Mucosa of descending colon (tissue), 3 donors: ENCODE measurements at regions not wholly inside any gene's neighbourhood (a gene's known extent, or its start where the extent isn't known, plus 50 kb on each side); places are given as distances from the start of the nearest gene placed in this dataset.

Source experiments
- ATAC-seq: fragments of 200-7000 bp; cut with Tn5 transposase; one replicate; pipeline ENCODE4 v1.9.1; 2020; ENCODE audit warnings: mild to moderate bottlenecking, moderate library complexity
- DNase-seq, 3 donors: peaks; one replicate each; pipeline ENCODE4 v3.0.0-alpha.2; 2020
- H3K36me3 ChIP-seq: fragments of 200-600 bp; one replicate; pipeline ENCODE4 v1.8.0; 2021; ENCODE audit warnings: low read depth, mild to moderate bottlenecking
- H3K4me1 ChIP-seq: fragments of 200-600 bp; one replicate; pipeline ENCODE4 v1.8.0; 2021; ENCODE audit warnings: low read depth, mild to moderate bottlenecking
- H3K4me3 ChIP-seq: fragments of 200-600 bp; one replicate; pipeline ENCODE4 v1.8.0; 2021; ENCODE audit warnings: mild to moderate bottlenecking
- H3K9me3 ChIP-seq: fragments of 200-600 bp; one replicate; pipeline ENCODE4 v1.8.0; 2021; ENCODE audit warnings: mild to moderate bottlenecking
- intact Hi-C, 2 donors: fragments of 100-400 bp; cut with DNase I in 1 of 2; cut with micrococcal nuclease in 1 of 2; formaldehyde crosslinking; loops; one replicate each; pipeline versions ENCODE4 v1.11.0 to v1.11.1; 2022; cut with DNase I, micrococcal nuclease
- TF ChIP-seq, protein P1 (sequence below): fragments of 200-600 bp; IDR thresholded peaks from one replicate; pipeline ENCODE4 v1.8.0; 2022; ENCODE audit warnings: antibody characterized with exemption, mild to moderate bottlenecking
- donor health status: DM: no; HTN: no; CAD: no; lungs with moderate emphysema.
- donor health status: DM: no; HTN: no; CAD: no.
- donor health status: DM: no; HTN: yes; CAD: no.

DNA sequence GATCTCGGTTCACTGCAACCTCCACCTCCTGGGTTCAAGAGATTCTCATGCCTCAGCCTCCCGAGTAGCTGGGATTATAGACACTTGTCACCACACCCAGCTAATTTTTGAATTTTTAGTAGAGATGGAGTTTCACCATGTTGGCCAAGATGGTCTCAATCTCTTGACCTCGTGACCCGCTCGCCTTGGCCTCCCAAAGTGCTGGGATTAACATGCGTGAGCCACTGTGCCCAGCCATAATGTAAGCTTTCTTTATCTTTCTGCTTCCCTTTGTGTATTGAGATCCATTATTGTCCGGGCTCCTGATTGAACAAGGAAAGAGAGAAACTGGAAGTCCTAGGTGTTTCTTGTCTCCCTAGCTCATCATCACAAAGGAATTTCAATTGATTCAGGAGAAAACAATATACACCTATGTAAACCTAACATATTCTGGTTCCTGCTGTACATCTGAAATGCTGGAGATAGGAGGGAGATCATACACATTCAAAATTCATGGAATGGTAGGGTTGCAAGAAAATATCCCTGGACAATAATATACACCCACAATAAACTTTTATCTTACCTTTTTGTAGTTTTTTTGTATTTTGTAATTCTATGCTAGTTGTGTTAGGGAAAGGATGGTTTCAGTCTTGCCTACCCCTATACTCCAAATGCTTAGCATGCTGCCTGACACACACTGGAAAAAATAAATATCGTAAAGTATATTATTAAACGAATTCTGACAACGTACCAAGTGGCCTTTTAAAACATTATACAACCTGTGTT, 194.4 kb upstream of the HS3ST1 start:
- TF ChIP-seq, protein P1, sequence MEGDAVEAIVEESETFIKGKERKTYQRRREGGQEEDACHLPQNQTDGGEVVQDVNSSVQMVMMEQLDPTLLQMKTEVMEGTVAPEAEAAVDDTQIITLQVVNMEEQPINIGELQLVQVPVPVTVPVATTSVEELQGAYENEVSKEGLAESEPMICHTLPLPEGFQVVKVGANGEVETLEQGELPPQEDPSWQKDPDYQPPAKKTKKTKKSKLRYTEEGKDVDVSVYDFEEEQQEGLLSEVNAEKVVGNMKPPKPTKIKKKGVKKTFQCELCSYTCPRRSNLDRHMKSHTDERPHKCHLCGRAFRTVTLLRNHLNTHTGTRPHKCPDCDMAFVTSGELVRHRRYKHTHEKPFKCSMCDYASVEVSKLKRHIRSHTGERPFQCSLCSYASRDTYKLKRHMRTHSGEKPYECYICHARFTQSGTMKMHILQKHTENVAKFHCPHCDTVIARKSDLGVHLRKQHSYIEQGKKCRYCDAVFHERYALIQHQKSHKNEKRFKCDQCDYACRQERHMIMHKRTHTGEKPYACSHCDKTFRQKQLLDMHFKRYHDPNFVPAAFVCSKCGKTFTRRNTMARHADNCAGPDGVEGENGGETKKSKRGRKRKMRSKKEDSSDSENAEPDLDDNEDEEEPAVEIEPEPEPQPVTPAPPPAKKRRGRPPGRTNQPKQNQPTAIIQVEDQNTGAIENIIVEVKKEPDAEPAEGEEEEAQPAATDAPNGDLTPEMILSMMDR, result no peak
- ATAC-seq (no peak), DNase-seq (no peak)
- Histone ChIP-seq H3K9me3 (no peaks in the 10 kb centered on the region), H3K36me3 (no peaks in the 10 kb centered on the region), H3K4me3 (no peak overlapping the region), H3K4me1 (peaks cover 25% of the 10 kb centered on the region)
- intact Hi-C loops, result no loop called here

DNA sequence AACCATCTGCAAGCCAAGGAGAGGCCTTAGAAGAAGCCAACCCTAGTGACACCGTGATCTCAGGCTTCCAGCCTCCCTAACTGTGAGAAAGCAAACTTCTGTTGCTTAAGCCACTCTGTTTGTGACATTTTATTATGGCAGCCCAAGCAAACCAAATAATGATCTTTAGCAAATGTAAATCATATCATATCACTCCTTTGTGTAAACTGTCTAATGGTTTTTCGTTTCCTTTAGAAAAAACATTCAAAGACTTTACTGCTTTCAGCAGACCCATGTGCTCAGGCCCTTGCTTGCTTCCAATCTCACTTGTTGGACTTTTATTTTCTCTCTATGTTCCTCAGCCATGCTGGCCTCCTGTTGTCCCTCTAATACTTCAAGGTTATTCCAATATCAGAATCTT, 192.2 kb upstream of the HS3ST1 start:
- TF ChIP-seq, protein P1, result no peak
- DNase-seq, result no peak
- intact Hi-C loops, result no loop called here

DNA sequence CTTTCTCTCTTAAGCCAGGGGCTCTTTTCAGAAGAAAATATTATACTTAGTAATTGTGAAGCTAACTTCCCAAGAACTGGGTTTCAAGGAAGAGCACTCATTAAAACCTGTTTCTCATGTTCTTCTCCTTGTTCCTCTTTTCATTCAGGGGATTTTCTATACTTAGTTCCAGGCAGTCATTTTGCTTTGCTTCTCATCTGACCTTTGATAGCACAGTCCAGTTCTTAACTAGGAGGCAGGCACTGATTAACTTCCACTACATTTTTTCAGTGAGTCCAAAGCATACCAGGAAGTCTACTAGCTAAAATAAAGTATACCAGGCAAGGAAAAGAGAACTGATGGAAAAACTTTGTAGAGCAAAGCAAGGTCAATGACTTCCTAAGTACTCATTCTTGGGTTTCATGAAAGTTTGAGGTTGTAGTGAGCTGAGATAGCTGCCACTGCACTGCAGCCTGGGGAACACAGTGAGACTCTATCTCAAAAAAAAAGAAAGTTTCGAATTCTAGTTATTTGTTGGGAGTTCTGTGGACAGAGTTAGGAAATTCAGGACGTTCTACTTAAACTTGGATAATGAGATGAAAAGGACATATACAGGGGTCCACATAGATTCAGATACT, 190.1 kb upstream of the HS3ST1 start:
- peaks cover 18% of the 10 kb centered on the region for H3K4me1 ChIP-seq
- ATAC-seq (peak; percentile 87), DNase-seq (peak in 1 of 3 donors; percentile 22)
- H3K9me3 ChIP-seq, result no peaks in the 10 kb centered on the region
- no peaks in the 10 kb centered on the region for H3K36me3 ChIP-seq
- intact Hi-C loops, result no loop called here
- TF ChIP-seq, protein P1, result no peak
- H3K4me3 ChIP-seq, result no peak overlapping the region

More for the DNA sequence above, 192.2 kb upstream of the HS3ST1 start:
- no peak for ATAC-seq
- no peak overlapping the region for H3K4me3 ChIP-seq
- H3K4me1 ChIP-seq, result peaks cover 20% of the 10 kb centered on the region
- no peaks in the 10 kb centered on the region for H3K36me3 ChIP-seq
- H3K9me3 ChIP-seq, result no peaks in the 10 kb centered on the region

DNA sequence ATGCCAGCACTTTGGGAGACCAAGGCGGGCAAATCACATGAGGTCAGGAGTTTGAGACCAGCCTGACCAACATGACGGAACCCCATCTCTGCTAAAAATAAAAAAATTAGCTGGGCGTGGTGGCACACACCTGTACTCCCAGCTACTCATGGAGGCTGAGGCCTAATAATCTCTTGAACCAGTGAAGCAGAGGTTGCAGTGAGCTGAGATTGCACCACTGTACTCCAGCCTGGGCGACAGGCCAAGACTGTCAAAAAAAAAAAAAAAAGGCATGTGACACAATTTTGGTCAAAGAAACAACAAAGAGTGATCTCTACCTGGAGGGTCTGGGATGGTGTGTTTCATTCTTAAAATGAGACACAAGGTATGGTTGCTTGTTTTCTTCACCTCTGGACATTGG, 188.2 kb upstream of the HS3ST1 start:
- TF ChIP-seq, protein P1, result no peak
- DNase-seq (no peak), ATAC-seq (no peak)
- H3K4me1 ChIP-seq, result peaks cover 9% of the 10 kb centered on the region
- no peaks in the 10 kb centered on the region for H3K36me3 ChIP-seq
- no peaks in the 10 kb centered on the region for H3K9me3 ChIP-seq
- no peak overlapping the region for H3K4me3 ChIP-seq
- intact Hi-C loops, result no loop called here

DNA sequence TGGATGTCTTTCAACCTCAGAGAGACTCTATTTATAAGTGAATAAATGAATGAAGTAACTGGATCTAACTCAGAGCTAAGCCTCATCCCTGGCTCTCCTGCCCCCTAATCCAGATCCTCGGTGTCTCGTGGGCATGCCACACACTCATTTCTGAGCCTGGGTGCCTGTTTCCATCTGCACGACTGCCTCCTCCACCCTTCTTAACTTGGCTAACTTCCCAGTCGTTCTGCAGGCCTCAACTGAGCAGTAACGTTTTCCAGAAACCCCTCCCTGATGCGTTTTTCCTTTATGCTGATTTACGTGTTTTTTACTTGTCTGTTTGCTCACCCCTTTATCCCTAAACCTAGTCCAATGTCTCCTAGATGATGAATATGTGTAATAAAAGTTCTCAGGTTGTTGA, 186.9 kb upstream of the HS3ST1 start:
- H3K9me3 ChIP-seq, result no peaks in the 10 kb centered on the region
- H3K4me1 ChIP-seq, result peaks cover 9% of the 10 kb centered on the region
- intact Hi-C loops, result no loop called here
- no peaks in the 10 kb centered on the region for H3K36me3 ChIP-seq
- no peak overlapping the region for H3K4me3 ChIP-seq
- TF ChIP-seq, protein P1, result no peak
- peak; percentile 14 for ATAC-seq
- DNase-seq, result peak in 1 of 3 donors; percentile 17
